MM.1S (cell line): ENCODE measurements at regions not wholly inside any gene's neighbourhood (a gene's known extent, or its start where the extent isn't known, plus 50 kb on each side); places are given as distances from the start of the nearest gene placed in this dataset.

Source experiments
- DNase-seq: peaks from one replicate; pipeline ENCODE4 v3.0.0-alpha.2; 2015
- H2AFZ ChIP-seq: fragments of 300-600 bp; sonication (generic); 2 replicates; pipeline ENCODE4 v1.6.0; 2016; ENCODE audit warnings: antibody characterized with exemption, low read length
- H3F3A ChIP-seq: fragments of 300-600 bp; sonication (generic); 2 replicates; pipeline ENCODE4 v1.6.1; 2016; ENCODE audit warnings: mild to moderate bottlenecking, antibody characterized with exemption, low read length, moderate library complexity, mixed read lengths; ENCODE audit not compliant: insufficient read depth
- H3K27ac ChIP-seq: fragments of 300-600 bp; sonication (generic); 2 replicates; pipeline ENCODE4 v1.5.1; 2016; ENCODE audit warnings: mild to moderate bottlenecking, low read length
- H3K27me3 ChIP-seq: fragments of 300-600 bp; sonication (generic); replicated peaks from 2 replicates; pipeline ENCODE4 v1.6.0; 2016; ENCODE audit warnings: low read length; ENCODE audit not compliant: insufficient read depth
- H3K36me3 ChIP-seq: fragments of 300-600 bp; sonication (generic); replicated peaks from 2 replicates; pipeline ENCODE4 v1.6.1; 2016; ENCODE audit warnings: mild to moderate bottlenecking, low read length, mixed read lengths; ENCODE audit not compliant: insufficient read depth
- H3K4me1 ChIP-seq: fragments of 300-600 bp; sonication (generic); 2 replicates; pipeline ENCODE4 v1.6.1; 2016; ENCODE audit warnings: low read length, mixed read lengths
- H3K4me2 ChIP-seq: fragments of 300-600 bp; sonication (generic); 2 replicates; pipeline ENCODE4 v1.6.0; 2016; ENCODE audit warnings: low read depth, low read length
- H3K4me3 ChIP-seq: fragments of 300-600 bp; sonication (generic); 2 replicates; pipeline ENCODE4 v1.5.1; 2016; ENCODE audit warnings: low read length, mixed read lengths
- H3K79me2 ChIP-seq: fragments of 300-600 bp; sonication (generic); 2 replicates; pipeline ENCODE4 v1.6.1; 2016; ENCODE audit warnings: mixed run types, low read length, mixed read lengths
- H3K9ac ChIP-seq: fragments of 300-600 bp; sonication (generic); 2 replicates; pipeline ENCODE4 v1.6.1; 2016; ENCODE audit warnings: low read length, mixed read lengths
- H3K9me2 ChIP-seq: fragments of 300-600 bp; sonication (generic); replicated peaks from 2 replicates; pipeline ENCODE4 v1.6.1; 2016; ENCODE audit warnings: mild to moderate bottlenecking, low read length, mixed read lengths; ENCODE audit not compliant: insufficient read depth
- H3K9me3 ChIP-seq: fragments of 300-600 bp; sonication (generic); replicated peaks from 2 replicates; pipeline ENCODE4 v1.6.1; 2016; ENCODE audit warnings: mild to moderate bottlenecking, low read length, mixed read lengths; ENCODE audit not compliant: insufficient read depth
- H4K20me1 ChIP-seq: fragments of 300-600 bp; sonication (generic); 2 replicates; pipeline ENCODE4 v1.6.1; 2016; ENCODE audit warnings: mild to moderate bottlenecking, low read length, moderate library complexity, mixed read lengths; ENCODE audit not compliant: insufficient read depth
- CTCF ChIP-seq: fragments of 300-600 bp; sonication (generic); IDR thresholded peaks from 2 replicates; pipeline ENCODE4 v1.5.1; 2016; ENCODE audit warnings: antibody characterized with exemption, low read length, mixed read lengths
- EZH2 ChIP-seq: fragments of 300-600 bp; sonication (generic); optimal IDR thresholded peaks from 2 replicates; pipeline ENCODE3; 2017; ENCODE audit warnings: low read depth, mild to moderate bottlenecking, antibody characterized with exemption, low read length, mixed read lengths
- EZH2phosphoT487 ChIP-seq: fragments of 300-600 bp; sonication (generic); IDR thresholded peaks from 2 replicates; pipeline ENCODE4 v1.6.1; 2018; ENCODE audit warnings: antibody characterized with exemption, low read length

- Histone ChIP-seq H2AFZ (no peak overlapping the region), H3K4me1 (no peaks in the 10 kb centered on the region), H3K36me3 (no peaks in the 10 kb centered on the region), H3K9ac (no peak overlapping the region), H3K9me2 (no peaks in the 10 kb centered on the region), H3K79me2 (no peaks in the 10 kb centered on the region), H3K27me3 (no peaks in the 10 kb centered on the region), H3K9me3 (no peaks in the 10 kb centered on the region), H3K4me2 (no peak overlapping the region), H3F3A (no peaks in the 10 kb centered on the region), H4K20me1 (no peaks in the 10 kb centered on the region), H3K27ac (no peak overlapping the region), H3K4me3 (no peak overlapping the region)
- no peak for TF ChIP-seq EZH2phosphoT487
- TF ChIP-seq CTCF = no peak
- TF ChIP-seq EZH2 = no peak
- DNase-seq = no peak
Observed at GRCh38 chr7:41063116-41063515, 639.8 kb downstream of the INHBA start.

GRCh38 chr7:41060796-41061195, 642.1 kb downstream of the INHBA start:
- Histone ChIP-seq H3K9me3 (no peaks in the 10 kb centered on the region), H3K79me2 (no peaks in the 10 kb centered on the region), H3K4me2 (no peak overlapping the region), H3F3A (no peaks in the 10 kb centered on the region), H3K9me2 (no peaks in the 10 kb centered on the region), H2AFZ (no peak overlapping the region), H3K27me3 (no peaks in the 10 kb centered on the region), H3K4me1 (no peaks in the 10 kb centered on the region), H3K4me3 (no peak overlapping the region), H3K9ac (no peak overlapping the region), H3K36me3 (no peaks in the 10 kb centered on the region), H4K20me1 (no peaks in the 10 kb centered on the region), H3K27ac (no peak overlapping the region)
- DNase-seq = no peak
- no peak for TF ChIP-seq CTCF

DNA sequence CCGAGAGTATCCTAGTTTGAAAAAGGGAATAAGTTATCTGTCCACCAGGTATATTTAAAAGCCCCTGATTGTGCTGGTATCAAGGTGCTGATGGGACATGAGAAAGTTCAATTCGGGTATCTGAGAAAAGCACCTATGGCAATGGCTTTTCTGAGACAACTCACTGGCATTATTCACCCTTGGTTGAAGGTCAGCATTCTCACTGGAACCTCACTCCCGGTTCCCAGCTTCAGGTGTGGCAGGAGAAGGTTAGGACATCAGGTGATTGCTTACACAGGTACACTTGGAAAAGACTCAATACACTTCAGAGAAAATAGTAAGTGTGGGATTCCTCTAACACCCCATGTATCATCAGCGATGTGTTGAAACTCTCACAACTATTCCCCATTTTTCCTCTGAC, 643.1 kb downstream of the INHBA start:
- DNase-seq = no peak
- Histone ChIP-seq H3K27me3 (no peaks in the 10 kb centered on the region), H2AFZ (no peak overlapping the region), H3K4me2 (no peak overlapping the region), H3K79me2 (no peaks in the 10 kb centered on the region), H3K36me3 (no peaks in the 10 kb centered on the region), H4K20me1 (no peaks in the 10 kb centered on the region), H3K9me3 (no peaks in the 10 kb centered on the region), H3K9me2 (no peaks in the 10 kb centered on the region), H3K4me1 (no peaks in the 10 kb centered on the region), H3K9ac (no peak overlapping the region), H3K27ac (no peak overlapping the region), H3F3A (no peaks in the 10 kb centered on the region), H3K4me3 (no peak overlapping the region)
- TF ChIP-seq EZH2 (no peak), CTCF (no peak), EZH2phosphoT487 (no peak)
